Stimulated activated naive CD4-positive, alpha-beta T cell (primary cell): ENCODE measurements at regions not wholly inside any gene's neighbourhood (a gene's known extent, or its start where the extent isn't known, plus 50 kb on each side); places are given as distances from the start of the nearest gene placed in this dataset.

Source experiments
- DNase-seq, 6 experiments: peaks; one replicate each; lab custom pipeline; 2025; lab: John Stamatoyannopoulos, UW

DNA sequence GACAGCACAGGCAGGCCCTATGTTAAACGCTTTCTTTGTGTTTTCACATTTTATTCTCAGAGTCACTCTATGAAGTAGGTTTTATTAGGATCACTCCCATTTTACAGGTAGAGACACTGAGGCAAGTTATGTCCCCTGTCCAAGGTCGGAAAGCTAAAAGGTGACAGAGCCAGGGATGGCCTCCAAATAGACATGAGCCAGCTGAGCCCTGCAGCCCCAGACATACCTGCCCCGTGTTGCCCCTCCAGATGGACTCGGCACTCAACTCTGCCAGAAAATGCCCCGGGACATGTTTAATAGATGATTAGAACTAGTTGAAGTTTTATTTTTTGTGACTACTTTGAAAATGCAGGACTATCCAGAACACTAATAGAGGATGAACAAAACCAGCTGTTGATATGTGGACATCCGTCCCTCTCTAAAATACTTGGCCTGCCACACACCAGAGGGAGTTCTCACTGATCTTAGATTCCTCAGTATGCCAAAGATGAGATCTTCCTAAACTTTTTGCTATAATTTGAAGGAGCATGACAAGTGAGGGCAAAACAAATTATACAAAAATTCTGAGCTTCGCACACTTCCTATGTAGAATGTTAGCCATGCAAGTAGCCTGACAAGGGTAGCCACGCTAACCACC lies 258.6 kb upstream of the ADAMTS16 start:
- no peak for DNase-seq

DNA sequence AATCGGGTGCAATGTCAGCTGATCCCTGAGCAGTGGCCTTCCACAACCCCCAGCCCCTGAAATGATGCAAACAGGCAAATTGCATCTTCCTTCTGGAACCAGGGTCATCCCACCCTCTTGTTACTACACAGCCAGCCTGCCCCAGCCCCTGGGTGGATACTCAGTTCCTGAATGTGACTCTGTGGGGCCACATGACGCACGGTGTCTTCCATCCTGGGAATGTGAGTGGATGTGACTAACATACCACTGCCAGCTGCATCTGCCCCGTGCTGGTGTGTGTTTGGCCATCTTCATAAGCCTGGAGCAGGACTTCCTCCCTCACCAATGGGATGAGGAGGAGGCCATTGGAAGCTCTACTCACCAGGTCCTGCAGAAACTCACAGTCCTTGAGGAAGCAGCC lies 257.9 kb upstream of the ADAMTS16 start:
- no peak for DNase-seq

DNA sequence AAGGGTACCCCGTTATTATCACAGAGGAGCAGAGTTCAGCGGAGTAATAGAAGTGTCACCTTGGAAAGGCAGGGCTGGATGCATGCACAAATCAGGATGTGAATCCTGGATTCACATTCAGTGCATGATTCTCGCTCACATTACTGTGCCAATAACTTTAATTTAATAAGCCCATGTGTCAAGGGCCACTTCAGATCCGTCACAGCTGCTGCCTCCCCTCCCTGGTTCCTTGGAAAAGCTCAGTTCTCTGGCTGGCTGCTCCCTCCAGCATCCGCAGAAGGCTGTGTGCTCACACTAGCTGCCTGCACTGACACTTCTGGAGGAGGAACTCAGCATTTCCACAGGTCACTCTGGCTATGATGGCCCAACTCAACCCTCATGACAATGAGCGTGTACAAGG lies 256.8 kb upstream of the ADAMTS16 start:
- no peak for DNase-seq

DNA sequence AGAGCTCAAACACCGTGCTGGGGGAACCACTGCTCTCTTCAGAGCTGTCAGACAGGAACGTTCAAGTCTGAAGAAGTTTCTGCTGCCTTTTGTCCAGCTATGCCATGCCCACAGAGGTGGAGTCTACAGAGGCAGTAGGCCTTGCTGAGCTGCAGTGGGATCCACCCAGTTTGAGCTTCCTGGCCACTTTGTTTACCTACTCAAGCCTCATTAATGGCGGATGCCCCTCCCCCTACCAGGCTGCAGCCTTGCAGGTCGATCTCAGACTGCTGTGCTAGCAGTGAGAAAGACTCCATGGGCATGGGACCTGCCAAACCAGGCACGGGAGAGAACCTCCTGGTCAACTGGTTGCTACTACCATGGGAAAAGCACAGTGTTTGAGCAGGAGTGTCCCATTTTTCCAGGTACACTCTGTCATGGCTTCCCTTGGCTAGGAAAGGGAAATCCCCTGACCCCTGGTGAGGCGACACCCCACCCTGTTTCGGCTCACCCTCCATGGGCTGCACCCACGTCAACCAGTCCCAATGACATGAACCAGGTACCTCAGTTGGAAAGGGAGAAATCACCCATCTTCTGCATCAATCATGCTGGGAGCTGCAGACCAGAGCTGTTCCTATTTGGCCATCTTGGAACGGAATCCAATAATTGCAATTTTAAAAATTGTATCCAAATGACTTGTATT lies 246.9 kb upstream of the ADAMTS16 start:
- DNase-seq = no peak

DNA sequence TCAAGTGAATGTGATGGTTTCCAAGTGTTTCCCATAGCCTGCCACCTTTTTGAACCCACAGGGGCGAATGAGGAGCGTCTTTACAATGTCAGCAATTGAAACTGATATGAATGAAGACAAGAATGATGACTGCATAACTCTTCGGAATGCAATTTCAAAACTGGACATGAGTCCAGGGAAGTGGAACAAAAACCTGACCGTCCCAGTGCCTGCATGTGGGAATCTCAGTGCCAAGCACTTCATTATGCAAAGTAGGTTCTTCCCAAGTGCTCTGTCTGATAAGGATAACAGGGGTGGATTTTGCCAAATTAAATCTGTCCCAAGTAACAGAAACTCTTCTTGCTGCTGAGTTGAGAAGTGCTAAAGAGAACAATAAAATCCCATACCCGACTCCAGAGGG lies 243.8 kb upstream of the ADAMTS16 start:
- no peak for DNase-seq

DNA sequence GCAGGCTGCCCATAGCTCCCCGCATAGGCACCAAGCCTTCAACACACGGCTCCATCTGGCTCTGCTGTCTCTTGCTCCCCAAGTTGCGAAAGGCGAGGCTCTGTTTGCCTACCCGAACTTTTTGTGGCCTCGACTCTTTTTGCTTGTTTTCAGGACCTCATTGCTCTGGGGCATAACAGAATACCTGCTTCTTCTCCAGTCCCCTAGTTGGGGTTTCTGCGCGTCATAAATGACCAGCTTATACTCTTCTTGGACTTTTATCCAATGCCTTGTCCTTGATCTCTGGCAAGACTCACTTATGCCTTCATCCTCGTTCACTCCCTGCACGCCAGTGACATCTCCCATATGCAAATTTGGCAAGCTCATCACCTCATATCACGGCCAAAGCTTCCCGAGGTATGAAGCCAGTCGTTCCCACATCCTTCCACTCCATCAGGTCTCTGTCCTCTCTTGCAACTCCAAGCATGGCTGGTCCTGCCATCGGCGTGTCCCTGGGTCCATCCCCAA lies 238.8 kb upstream of the ADAMTS16 start:
- no peak for DNase-seq

DNA sequence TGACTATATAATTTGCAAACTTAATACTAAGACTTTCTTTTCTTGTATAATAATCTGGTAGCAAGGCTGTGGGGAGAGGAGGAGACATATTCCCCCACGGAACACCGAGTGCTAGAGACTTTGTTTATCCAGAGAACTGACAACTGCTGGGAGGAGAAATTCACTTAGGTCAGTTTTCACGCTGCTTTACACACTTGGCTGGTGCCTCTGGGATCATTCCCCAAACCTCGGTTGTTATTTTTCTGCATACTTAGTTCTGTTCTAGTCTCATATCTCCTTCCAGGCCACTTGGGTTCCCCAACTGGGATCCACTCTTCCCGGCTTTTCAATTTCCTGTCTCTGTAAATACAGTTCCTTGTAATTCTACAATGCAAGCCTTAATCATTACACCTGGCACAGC lies 238.2 kb upstream of the ADAMTS16 start:
- no peak for DNase-seq

DNA sequence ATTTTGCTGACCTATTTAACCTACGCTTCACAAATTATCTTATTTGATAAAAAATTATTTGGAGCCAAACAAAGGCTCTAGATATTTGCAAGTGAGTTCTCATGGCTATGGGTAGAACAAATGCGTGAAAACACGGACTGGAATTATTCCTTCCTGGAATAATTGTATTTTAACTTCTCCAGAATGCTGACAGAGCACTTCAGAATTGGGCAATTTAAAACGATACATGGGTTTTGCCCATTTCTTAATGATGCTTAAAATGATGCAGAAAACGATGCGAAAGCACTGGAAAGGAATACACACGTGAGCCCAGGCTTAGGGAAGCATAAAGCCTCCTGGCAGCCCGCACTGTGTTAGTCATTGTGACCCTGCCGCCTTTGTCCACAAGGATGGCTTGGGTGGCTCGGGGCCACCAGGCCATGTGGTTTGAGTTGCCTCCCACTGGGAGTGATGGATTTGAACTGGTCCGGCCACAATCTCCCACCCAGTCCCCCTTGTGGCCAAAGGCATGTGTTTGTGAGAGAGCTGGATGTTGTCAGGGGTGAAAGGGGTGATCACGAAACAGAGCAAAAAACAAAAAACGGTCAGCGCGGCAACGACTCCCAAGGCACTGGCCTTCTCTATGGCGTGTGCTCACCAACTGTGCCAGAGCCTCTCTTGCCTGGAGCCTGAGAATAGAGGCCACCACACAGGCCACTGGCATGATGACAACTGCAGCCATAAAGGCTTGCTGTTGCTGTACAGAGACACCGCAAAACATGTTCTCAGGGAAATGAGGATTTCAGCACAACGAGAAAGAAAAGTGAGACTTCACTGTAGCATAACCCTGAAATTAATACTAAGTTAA lies 234.2 kb upstream of the ADAMTS16 start:
- no peak for DNase-seq

DNA sequence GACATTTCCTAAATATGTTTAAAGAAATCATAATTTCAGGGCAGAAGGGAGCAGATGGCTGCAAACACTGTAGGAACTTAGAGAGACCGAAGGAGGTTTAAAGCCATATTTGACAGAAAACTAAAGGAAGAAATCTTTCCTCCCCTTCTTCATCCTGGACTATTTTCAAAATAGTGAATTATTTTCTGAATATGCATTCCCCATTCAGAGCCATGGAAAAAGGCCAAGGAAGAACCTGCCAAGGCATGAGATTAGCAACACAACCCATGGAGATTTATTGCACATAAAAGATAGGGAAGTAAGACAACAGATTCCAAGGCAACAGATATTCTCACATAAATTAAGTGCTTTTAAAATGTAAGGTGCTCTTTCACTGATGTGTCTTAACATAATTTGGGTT lies 233.3 kb upstream of the ADAMTS16 start:
- DNase-seq = no peak

DNA sequence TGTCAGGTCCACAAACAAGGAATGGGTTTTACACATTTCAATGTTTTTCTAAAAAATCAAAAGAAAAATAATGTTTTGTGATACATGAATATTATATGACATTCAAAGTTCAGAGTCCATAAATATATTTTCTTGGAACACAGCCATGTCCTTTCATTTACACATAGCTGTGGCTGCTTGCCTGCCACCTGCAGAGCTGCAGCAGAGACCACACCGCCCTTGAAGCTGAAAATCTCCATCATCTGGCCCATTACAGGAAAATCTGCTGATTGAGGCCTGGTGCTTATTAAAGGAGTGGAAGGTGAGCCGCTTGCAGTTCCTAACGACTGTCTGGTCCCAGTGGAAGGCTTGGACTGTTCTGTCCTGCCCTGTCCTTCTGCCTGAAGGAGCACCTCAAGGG lies 232.6 kb upstream of the ADAMTS16 start:
- DNase-seq = no peak

DNA sequence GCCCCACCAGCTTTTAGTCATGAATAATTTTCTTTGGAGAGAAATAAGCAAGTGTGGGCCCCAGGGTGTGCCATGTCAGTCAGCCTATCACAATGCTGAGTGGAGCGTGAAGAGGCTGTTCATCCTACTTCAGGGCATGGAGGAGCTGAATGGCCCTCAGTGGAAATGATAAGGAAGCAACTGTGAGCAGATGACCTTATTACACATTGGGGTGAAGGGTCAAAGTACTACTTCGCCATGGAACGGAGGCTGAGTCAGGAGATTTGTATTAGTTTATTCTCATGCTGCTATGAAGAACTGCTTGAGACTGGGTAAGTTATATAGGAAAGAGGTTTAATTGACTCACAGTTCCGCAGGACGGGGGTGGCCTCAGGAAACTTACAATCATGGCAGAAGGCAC lies 231.0 kb upstream of the ADAMTS16 start:
- DNase-seq = no peak

DNA sequence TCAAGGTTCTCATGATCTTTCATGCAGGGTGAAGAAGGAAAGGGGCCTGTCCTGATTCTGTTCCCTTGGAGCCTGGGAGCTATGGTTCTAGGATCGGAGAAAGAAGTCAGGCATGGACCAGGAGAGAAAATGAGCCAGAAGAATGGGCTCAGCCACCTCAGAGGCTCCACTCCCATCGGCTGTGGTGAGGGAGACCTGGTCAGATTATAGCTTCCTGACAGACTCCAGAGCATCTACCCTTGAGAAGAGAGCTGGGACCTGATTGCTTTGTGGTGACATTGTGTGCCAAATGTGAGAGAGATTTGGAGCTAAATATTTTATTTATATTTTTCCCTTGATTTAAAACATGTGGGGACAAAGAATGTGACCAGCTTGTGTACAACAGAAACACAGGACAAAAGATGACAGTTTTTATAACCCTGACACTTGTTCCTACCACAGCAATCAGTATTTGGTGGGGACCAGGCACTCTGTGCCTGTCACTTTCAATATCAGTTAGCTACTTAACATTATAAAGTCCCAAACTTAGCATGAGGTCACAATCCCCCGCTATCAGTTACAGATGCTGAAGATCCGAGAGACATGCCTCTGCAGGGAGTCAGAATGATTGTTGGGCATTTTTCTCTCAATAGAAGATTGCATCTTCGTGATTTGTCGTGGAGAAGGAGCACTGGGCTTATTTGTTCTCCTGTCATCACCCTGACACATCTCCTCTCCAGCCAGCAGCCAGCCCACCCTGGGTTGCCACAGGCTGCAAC lies 228.3 kb upstream of the ADAMTS16 start:
- no peak for DNase-seq

DNA sequence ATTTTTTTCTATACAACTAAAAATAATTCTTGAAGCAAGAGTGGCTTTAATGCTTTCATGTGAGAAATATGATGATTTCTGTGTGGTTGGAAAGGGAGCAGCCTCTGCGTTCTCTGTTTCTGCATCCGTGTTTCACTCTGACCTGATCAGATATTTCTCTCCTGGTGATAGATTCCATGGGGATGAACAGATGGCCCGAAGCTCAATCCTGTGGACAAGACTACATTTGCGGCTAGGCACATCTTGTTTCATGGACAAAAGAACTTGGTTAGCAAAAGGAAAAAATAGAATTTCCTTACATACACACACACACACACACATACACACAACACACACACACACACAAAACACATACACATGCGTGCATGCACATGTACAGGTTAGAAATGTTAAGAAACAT lies 218.2 kb upstream of the ADAMTS16 start:
- no peak for DNase-seq

DNA sequence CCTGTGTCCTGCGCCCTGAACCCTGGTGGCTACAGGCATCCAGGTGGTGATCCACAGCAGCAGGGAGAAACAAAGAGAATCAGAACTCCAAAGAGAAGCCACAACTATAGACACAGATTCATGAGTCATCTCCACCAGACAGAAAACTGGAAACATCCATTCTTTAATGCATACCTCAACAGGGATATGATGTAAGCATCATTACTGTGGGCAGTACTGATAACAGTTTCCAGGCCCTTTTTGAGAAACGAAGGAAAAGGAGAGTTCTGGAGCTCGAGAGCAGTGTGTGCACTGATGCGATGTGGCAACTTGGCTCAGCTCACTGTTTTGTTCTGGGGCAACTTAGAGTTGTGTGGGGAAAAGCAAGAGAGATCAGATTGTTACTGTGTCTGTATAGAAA lies 215.6 kb upstream of the ADAMTS16 start:
- no peak for DNase-seq

DNA sequence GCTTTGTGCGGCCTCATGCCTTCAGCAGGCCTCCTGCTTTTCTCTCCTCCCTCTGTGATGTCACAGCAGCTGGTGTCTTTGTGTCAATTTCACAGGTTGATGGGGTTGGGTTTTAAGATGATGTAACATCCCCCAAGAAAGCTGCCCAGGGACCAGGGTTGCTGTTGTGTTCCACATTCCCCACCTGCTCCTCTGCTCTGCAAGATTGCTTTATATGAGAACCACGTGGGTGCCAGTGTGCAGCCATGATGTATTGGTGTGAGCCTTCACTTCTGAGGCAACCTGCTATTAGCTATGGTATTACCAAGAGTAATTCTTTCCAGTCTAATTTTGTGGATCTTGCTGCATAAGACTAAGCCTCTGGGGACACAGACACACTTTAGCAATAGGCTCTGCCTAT lies 213.0 kb upstream of the ADAMTS16 start:
- DNase-seq = no peak

DNA sequence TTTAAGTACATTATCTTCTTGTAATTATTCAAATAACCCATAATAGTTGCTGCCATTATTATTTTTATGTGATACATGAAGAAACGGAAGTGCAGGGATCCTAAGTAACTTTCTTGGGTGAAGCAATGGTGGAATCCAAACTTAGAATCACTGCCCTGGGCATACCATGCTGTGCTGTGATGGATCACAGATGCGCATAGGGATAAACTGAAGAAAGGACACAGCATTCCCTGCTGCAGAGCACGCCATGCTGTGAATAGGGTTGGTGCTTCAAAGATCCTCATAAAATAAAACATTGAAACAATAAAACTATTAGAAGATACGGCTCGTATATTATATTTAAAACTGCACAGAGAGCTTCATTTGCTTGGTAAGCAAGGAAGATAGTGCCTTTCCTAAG lies 211.7 kb upstream of the ADAMTS16 start:
- DNase-seq = no peak

DNA sequence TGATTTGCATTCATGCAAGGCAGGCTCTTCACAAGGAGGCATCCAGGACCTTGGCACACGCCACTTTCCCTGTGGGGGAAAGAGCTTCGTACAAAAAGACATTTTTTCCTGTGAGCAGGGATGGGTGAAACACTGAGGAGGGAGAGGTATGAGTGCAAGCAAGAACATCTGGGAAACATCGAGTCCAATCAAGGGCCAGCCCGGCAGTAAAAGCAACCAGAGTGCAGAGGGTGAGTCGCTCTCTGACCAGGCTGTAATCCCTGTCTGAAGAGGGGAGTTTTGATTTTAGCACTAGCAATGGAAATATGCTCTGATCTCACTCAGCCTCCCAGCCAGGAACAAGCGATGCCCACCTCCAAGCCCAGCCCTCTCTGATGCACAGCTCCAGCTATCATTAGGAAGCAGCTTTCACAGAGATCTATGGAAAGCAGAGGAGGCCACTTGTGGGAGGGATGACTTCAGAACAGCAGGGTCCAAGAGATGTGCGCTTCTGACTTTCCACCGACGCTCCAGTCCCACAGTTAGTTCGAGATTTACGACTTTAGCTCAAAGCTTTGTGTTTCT lies 211.0 kb upstream of the ADAMTS16 start:
- DNase-seq = no peak

DNA sequence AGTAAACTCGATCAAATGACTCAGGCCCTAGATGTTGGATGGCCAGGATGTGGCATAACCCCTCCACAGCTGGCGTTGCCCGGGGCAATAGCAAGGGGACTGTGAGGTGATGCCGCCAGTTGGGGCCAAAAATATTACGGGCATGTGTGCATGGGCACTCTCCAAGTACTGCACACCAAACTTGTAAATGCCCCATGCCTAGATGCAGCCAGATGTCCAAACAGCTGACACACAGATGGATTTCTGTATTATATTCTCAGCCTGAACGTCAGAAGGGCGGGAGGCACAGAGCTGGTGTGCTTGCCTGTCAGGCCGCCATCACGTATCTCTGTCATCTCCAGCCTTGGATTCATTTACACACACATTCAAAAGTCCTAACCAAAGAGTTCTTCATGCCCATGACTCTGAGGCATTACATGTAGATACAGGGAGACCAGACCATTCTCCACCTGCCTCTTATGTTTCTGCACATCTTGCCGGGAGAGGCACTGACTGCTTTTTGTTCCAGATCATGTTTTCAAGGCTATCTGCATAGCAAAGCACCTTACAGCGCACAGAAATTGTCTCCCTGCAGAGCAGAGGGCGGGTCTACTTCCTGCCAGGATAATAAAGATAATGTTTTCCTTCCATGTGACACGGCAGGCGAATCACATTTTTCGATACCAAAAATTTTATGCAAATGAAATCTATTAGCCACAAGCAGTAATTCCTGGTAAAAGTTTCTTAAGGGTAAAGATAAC lies 200.9 kb upstream of the ADAMTS16 start:
- DNase-seq = no peak

DNA sequence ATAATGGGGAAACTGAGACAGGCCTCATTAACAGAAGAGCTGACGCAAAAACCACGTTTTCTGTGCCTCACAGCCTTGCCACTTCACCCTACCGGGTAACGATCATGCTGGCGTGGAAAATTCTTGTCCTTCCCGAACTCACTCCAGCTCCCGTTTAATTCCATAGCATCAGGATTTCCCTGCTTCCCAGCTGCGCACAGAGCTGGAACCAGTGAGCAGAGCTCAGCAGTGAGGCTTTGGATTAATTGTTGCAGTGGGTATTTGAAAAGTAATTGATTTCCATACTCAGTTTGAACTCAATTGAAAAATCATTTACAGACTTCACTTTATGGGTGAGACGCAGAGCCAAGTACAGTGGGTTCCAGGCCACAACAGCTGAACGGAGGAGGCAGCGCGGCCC lies 199.0 kb upstream of the ADAMTS16 start:
- DNase-seq = no peak

DNA sequence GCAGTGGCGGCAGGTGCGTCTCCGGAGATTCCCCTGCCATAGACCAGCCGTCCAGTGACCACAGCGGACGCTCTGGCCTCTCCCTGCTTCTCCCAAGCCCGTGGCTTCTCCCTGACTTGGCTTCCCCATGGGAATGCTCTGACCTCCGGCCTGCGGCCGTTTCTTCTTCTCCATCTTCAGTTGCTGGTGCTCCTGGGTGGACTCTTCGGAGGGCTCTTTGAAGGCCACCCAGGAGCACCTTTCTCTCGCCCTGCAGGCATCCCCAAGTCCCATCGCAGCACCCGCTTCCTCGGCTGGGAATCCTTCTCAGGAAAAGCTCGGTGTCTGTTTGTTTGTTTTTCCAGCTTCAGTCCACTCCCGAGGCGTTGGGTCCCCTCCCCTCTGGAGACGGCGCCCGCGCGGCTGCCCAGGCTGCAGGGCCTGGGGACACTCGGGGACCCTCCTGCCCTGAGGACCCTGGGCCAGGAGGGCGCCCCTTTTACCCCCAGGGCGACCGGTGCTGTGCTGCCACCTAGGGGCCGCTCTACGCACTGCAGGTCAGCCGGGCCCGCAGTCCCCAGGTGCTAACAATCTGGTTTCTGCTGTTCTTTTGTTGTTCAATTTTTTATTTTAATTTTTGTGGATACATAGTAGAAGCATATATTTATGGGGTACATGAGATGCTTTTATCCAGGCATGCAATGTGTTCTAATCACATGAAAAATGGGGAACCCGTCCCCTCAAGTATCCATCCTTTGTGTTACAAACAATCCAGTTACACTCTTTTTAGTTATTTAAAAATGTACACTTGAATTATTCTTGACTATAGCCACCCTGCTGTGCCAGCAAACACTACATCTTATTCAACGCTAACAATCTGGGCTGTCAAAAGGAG lies 197.9 kb upstream of the ADAMTS16 start:
- DNase-seq = no peak
